ENCODE measurements at regions not wholly inside any gene's neighbourhood (a gene's known extent, or its start where the extent isn't known, plus 50 kb on each side); places are given as distances from the start of the nearest gene placed in this dataset.

GRCh38 chr10:3679950-3680629 lies 104.9 kb downstream of the KLF6 start:
- TF ChIP-seq POLR2A (IDR thresholded peaks at IDR 0.05) (no peak), CTCF (IDR thresholded peaks at IDR 0.05) (no peak)

All from heart left ventricle (tissue), 13 donors.